HG03280 (cell line): ENCODE measurements at regions not wholly inside any gene's neighbourhood (a gene's known extent, or its start where the extent isn't known, plus 50 kb on each side); places are given as distances from the start of the nearest gene placed in this dataset.
"Not testable (repeated sequence)": the region's sequence is repeated elsewhere in the genome, so short reads cannot be mapped to it uniquely, and the experiment has no call there.

ENCODE experiments used
- ATAC-seq: cut with Tn5 transposase; IDR thresholded peaks from one replicate; pipeline ENCODE4 v1.9.1; 2021; ENCODE audit warnings: mild to moderate bottlenecking, moderate library complexity; ENCODE audit not compliant: unreplicated experiment

DNA sequence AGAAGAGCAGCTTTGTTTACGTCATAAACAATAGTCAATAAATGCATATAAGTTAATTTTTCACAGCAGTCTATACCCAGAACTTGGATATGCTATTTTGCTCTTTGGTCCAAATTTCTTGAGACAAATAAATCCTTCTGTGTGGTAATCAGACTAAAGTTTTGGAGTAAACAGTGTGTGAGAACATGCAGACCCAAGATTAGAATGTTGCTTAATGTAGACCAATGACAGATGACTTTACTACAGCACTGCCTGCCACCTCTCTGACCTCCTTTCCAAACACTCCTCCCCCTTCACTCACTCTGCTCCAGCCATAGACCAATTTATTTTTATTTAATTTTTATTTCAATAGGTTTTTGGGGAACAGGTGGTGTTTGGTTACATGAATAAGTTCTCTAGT, 115.3 kb upstream of the TANK start:
- ATAC-seq, result no peak

DNA sequence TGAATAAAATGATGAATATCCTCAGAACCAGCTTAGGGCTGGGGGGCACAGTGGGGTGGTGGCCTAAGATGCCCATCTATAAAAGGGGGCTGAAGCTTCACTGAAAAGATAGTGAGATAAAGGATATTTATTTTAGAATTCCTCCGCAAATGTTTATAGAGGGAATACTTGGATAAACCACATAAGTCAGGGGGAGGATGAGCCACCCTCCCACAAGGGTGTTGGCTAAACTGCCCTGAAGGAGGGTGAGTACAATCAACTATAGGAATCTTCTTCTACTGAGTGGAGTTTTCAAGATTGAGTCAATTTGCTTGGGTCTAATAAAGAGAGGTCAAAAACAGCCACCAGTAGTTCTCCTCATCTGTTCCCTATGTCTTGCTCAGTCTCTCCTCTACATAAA, 114.5 kb upstream of the TANK start:
- ATAC-seq, result no peak

DNA sequence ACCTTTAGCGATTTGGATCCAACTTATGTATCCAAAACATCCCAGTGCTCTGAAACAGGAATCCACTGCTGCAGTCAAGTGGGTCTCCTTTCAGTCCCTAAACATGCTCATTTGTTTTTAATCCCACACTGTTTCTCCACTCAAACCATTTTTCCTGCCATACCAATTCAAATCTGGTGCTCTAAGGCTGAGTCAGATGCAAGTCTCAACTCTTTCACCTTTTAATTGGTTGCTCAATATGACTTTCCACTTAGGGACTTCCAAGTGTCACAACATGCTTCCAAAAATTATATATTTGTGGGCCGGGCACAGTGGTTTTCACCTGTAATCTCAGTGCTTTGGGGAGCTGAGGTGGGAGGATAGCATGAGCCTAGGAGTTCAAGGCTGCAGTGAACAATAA, 113.4 kb upstream of the TANK start:
- no peak for ATAC-seq

GRCh38 chr2:161048317-161048716, 111.9 kb upstream of the TANK start:
- ATAC-seq, result no peak

DNA sequence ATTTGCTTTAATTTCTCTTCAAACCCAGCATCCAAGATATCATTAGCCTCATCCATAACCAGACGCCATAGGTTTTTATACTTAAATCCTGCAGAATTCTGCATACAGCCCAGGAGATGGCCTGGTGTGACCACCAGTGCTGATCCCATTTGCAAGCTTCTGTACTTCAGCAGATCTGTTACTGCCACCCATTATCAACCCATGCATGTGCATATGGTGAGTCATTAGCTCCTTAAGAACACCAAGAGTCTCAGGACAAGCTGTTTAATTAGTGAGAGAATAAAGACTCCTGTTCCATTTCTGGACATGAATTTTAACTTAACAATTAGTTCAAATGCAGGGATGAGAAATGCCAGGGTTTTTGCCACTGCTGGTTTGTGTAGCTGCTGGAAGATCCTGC, 110.7 kb upstream of the TANK start:
- ATAC-seq, result no peak

- ATAC-seq, result no peak
Observed at GRCh38 chr2:161052214-161052613, 108.0 kb upstream of the TANK start.

- ATAC-seq, result no peak
Observed at GRCh38 chr2:161055289-161055688, 104.9 kb upstream of the TANK start.

GRCh38 chr2:161059388-161059787, 100.8 kb upstream of the TANK start:
- ATAC-seq, result no peak

DNA sequence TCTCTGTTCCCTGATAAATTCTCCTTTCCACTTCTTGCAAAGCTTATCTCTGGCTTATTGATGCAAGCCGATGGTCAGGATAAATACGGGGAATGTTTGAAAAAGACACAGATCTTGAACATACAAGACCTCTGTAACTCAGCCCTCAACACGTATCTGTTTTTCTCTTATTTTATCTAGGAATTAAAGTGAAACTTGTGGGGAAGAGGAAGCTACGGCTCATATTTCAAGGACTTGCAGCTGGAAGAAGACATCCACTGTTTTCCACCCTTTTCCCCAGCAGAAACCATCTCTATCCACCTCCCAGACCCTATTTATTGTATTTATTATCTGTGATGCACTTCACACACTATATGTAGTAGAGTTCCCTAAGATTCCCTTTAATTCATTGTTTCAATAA, 98.4 kb upstream of the TANK start:
- no peak for ATAC-seq

- peak; percentile 88 for ATAC-seq
Observed at GRCh38 chr2:161063157-161063945, 96.9 kb upstream of the TANK start.

GRCh38 chr2:161063946-161064306, 96.3 kb upstream of the TANK start:
- ATAC-seq, result peak; percentile 37

GRCh38 chr2:161067846-161068350, 92.3 kb upstream of the TANK start:
- no peak for ATAC-seq

- ATAC-seq, result no peak
Observed at GRCh38 chr2:161068670-161069069, 91.6 kb upstream of the TANK start.

DNA sequence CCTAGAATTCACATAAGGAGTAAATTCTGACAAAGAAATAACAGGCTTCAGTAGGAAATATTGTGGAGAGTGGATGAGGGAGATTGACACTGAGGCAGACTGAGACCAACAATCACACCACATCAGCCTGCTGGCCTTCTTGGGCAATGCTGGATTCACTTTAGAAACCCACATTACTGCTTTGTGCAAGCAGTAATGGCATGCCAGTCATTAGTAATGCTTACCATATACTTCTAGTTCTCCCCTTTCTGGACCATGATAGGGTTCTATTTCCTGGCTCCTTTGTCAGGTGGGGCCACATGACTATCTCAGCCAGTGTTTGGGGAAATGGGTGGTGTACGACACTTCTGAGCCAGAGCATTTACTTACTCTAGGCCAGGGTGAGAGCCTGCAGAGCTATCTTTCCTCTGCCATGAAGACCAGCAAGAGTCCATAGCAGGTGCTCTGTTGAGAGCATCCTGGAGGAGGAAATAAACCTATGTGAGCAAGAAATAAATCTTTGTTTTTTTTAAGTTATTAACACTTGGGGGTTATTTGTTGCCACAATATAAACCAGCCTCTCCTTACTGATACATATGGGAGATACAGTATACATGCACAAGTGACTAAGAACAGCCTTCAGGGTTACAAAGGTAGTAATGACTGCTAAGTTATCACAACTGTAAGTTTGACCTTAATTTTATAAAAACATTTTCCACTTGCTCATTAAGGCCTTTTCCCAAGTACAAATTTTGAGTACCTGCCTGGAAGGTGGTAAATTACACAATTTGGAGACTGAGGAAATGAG, 89.3 kb upstream of the TANK start:
- ATAC-seq, result no peak

DNA sequence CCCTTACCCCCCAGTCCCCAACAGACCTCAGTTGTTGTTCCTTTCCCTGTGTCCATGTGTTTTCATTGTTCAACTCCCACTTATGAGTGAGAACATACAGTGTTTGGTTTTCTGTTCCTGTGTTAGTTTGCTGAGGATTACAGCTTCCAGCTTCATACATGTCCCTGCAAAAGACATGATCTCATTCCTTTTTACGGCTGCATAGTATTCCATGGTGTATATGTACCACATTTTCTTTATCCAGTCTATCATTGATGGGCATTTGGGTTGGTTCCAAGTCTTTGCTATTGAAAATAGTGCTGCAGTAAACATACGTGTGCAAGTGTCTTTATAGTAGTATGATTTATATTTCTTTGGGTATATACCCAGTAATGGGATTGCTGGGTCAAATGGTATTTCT, 87.8 kb upstream of the TANK start:
- ATAC-seq, result not testable (repeated sequence)

DNA sequence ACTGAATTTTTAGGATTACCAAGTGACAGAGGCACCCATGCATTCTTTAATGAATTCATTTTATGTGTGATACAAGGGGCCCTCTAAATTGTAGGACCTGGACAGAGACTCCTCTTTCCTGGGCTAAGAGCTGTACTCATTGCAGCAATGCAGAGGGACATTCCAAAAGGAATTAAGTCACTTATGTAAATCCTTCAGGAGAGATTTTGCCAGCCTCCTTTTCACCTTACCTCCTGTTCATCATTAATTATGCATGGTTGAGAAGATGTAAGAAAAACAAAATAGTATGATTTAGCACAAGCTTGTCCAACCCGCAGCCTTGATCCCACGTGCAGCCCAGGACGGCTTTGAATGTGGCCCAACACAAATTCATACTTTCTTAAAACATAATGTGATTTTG, 84.5 kb upstream of the TANK start:
- ATAC-seq, result no peak

GRCh38 chr2:161076936-161077335, 83.3 kb upstream of the TANK start:
- no peak for ATAC-seq

GRCh38 chr2:161077367-161078210, 82.6 kb upstream of the TANK start:
- ATAC-seq, result peak; percentile 78

GRCh38 chr2:161078211-161078539, 82.1 kb upstream of the TANK start:
- ATAC-seq, result no peak

- ATAC-seq, result no peak
Observed at GRCh38 chr2:161085149-161085548, 75.1 kb upstream of the TANK start.

GRCh38 chr2:161088658-161089350, 71.4 kb upstream of the TANK start:
- peak; percentile 67 for ATAC-seq
